ENCODE measurements at regions not wholly inside any gene's neighbourhood (a gene's known extent, or its start where the extent isn't known, plus 50 kb on each side); places are given as distances from the start of the nearest gene placed in this dataset.

GRCh38 chr16:87183647-87184046 is 133.5 kb downstream of the C16orf95 start:
- TF ChIP-seq CTCF (IDR thresholded peaks at IDR 0.05) (no peak), POLR2A (IDR thresholded peaks at IDR 0.05) (no peak)

Data from heart left ventricle (tissue), 13 donors.